ENCODE measurements at regions not wholly inside any gene's neighbourhood (a gene's known extent, or its start where the extent isn't known, plus 50 kb on each side); places are given as distances from the start of the nearest gene placed in this dataset.

- DNase-seq = no peak
These were observed 272.0 kb upstream of the GNAI1 start for GRCh38 chr7:79862447-79863210.

- DNase-seq = no peak
These were observed 279.5 kb upstream of the GNAI1 start for GRCh38 chr7:79855172-79855571.

DNA sequence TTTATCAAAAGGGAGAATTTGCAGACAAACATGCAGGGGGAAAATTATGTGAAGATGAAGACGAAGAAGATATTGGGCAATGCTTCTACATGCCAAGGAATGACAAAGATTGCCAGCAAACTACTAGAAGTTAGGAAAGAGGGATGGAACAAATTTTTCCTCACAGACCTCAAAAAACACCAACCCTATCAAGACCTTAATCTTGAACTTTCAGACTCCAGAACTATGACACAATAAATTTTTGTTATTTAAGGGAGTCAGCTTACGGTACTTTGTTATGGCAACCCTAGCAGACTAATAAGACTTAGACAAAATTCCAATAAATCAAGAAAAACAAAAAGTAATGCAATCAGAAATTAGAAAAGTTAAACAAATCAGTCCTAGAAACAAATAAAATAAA is 280.0 kb upstream of the GNAI1 start:
- no peak for DNase-seq

DNA sequence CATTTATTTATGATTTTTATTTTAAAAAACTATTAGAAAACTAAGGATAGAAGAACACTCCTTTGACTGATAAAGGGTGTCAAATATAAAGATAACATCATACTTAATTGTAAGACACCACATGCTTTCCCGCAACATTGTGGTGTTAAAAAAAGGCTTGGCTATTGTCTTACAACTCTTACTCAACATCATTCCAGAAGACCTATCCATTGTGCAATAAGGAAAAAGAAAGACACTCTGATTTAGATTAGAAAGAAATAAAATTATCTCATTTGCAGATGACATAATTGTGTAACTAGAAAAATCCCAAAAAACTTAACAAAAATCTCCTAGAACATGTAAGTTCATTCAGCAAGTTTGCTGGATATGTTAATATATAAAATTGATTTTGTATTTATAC is 296.7 kb upstream of the GNAI1 start:
- DNase-seq = no peak

- DNase-seq = no peak
These were observed 301.0 kb upstream of the GNAI1 start for GRCh38 chr7:79833616-79834015.

DNA sequence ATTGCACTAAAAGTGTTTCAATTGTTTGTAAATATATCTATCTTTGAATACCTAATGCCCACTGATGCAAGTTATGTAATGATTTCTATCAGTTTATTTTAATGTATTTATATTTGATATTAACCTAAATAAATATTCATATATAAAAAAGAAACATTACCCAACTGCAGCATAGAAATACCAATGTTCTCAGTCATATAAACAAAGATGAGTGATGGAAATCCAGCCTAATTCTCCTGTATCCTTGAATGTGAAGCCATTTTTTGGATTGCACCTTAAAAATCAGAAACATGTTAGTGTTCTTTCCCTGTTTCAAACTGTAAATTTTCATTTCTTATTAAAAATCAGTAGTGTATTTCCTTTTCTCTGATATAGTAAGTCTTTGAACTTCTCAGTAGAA is 305.8 kb upstream of the GNAI1 start:
- no peak for DNase-seq

- DNase-seq = no peak
These were observed 311.2 kb upstream of the GNAI1 start for GRCh38 chr7:79823246-79823951.

DNA sequence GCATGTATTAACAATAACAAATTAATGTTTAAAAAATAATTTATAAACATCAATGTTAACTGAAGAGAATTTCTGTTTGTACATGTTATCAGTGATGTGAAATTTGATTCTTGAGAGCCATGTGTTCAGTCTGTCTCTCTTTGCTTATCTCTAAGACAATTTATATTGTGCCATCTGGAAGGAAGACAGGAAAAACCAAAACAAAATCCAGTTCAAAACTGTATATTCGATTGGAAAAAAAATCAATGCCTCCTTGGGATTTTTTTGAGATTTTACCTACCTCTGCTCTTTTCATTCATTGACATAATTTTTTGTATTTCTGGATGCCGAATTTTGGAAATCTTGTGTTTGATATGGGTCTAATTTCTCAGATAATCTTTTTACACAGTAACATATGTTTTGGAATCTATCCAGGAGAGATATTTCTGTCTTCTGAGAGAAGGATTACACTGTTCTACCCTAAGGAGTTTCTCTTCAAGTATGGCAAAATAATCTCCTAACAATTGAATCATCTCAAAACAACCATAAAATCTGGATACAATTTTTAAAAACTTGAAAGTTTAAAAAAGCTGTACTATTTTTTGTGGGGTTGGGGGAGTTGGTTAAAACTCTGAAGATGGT is 311.9 kb upstream of the GNAI1 start:
- DNase-seq = no peak

DNA sequence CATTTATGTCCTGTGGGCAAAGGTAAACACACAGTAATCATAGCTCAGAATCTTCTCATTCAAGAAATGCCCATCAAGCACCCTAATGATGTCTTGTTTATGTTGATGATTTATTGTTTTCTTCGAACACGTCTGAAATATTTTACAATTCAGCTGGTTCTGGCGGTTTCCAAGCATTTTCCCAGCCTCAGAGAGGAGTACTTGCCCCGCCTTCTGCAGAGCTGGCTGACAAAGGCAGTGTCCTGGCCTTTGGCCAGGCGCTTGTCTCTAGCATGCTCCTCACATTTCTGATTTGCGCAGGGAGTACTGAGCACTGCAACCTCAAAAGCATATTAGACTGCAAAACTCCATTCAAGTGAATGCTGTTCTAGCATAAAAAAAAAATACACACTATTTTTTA is 314.2 kb upstream of the GNAI1 start:
- DNase-seq = no peak

DNA sequence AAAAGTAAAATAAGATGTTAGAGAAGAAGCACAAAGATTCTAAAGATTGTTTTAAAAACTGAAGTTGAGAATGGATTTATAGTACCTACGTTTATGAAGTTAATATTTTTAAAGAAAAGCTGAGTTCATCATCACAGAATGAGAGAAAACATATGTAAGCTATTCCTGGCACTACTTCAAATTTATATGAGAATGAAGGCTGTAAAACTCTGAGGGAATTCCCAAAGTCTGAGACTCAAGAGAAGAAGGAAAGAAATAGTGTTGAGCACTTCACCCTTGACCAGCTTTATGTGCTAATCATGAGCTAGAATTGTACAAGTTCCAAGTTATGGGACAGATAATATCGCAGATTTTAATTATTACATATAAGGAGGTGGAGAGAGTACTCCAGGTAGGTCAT is 323.7 kb upstream of the GNAI1 start:
- DNase-seq = no peak

- no peak for DNase-seq
These were observed 328.4 kb upstream of the GNAI1 start for GRCh38 chr7:79806161-79806734.

DNA sequence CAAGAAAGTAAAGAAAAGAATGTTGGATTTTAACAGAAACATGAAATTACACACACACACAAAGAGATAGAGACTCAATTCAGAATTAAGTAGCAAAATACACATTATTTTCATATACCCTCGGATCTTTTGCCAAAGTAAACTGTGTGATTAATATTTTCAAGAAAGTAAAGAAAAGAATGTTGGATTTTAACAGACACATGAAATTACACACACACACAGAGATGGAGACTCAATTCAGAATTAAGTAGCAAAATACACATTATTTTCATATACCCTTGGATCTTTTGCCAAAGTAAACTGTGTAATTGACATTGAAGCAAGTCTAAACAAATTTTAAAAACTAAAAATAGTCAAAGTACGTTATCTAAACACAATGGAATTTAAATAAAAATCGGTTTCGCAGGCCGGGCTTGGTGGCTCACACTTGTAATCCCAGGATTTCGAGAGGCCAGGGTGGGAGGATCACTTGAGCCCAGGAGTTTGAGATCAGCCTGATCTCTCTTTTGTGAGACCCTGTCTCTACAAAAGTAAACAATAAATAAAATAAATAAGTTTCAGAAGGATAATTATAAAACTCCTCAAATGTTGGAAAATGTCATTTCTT is 337.3 kb upstream of the MAGI2 start:
- no peak for DNase-seq

DNA sequence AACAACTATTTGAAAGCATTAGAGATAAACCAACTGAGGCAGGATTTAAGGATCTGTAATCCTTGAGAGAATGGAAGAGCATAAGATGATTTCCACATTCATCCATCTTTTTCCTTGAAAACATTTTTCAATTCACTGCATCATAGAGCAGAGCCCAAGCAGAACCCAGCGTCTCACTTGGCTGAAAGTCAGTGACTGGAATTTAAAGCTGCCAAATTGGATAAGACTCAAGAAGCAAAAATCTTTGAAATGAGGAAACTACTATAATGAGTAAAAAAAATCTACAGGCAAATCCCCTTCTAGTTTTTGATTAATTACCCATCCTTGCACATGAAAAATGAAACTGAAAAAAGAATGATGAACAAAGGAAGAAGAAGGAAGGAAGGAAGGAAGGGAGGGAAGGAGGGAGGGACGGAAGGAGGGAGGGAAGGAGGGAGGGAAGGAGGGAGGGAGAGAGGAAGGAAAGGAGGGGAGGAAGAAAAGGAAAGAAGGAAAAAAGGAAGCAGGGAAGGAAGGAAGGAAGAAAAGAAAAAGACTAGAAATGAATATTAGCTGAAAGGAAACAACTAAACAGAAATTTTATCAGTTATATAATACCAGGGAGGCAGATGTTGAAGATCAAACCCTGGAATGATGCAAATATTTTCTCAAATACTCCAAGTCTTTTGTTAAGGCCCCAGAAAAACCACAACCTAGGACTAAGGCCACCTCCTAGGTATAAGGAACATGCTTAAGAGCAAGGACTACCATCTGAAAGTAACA is 336.3 kb upstream of the MAGI2 start:
- no peak for DNase-seq

DNA sequence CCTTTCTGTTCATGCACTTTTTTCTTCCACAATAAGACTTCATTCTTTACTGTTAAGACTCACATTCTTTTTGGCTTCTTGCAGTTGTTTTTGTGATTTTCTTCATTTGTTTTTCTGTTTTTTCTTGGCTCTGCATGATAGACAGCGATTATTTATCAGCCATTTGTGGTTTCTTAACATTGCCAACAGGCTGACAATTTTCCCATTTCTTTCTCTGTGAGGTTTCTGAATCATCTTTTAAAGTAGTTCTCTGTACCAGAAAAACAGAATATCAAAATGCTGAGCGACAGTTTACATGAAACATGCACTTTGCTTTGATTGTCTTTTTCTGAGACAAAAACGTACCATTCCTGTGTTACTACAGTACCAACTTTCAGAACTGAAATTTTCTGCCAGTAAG is 334.2 kb upstream of the MAGI2 start:
- no peak for DNase-seq

DNA sequence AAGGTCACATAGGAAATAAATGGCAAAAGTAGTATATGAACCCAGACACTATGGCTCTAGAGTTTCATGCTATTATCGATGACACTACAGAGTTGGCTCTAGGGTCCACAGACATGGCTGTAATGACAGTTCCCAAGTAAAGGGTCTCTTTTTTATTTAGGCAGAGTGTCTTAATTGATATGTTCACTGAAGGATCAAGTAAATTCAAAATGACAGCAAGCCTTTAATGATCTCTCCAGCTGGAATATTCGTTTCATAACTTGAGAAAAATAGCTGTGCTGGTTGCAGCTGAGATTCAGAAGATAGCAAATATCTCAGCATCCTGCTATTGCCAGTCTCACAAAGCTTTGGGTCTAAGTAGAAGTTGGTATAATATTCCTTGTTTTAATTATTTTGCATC is 333.6 kb upstream of the MAGI2 start:
- no peak for DNase-seq

GRCh38 chr7:79786187-79786586 is 332.7 kb upstream of the MAGI2 start:
- no peak for DNase-seq

- no peak for DNase-seq
These were observed 332.1 kb upstream of the MAGI2 start for GRCh38 chr7:79785556-79785955.

- DNase-seq = no peak
These were observed 329.4 kb upstream of the MAGI2 start for GRCh38 chr7:79782906-79783305.

DNA sequence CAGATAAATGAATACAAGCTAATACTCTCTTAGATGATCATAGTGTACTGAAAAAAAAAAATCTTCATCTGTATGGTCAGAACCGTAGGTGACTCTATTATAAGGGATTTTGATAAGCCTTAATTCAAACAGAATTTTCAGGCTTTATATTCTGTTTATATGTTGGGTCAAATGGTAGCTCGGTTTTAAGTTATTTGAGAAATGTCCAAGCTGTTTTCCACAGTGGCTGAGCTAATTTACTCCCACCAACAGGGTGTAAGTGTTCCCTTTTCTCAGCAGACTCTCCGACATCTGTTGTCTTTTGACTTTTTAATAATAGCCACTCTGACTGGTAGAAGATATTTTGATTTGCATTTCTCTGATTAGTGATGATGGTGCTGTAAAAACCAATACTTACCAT is 328.8 kb upstream of the MAGI2 start:
- DNase-seq = no peak

GRCh38 chr7:79781716-79782115 is 328.2 kb upstream of the MAGI2 start:
- DNase-seq = no peak

DNA sequence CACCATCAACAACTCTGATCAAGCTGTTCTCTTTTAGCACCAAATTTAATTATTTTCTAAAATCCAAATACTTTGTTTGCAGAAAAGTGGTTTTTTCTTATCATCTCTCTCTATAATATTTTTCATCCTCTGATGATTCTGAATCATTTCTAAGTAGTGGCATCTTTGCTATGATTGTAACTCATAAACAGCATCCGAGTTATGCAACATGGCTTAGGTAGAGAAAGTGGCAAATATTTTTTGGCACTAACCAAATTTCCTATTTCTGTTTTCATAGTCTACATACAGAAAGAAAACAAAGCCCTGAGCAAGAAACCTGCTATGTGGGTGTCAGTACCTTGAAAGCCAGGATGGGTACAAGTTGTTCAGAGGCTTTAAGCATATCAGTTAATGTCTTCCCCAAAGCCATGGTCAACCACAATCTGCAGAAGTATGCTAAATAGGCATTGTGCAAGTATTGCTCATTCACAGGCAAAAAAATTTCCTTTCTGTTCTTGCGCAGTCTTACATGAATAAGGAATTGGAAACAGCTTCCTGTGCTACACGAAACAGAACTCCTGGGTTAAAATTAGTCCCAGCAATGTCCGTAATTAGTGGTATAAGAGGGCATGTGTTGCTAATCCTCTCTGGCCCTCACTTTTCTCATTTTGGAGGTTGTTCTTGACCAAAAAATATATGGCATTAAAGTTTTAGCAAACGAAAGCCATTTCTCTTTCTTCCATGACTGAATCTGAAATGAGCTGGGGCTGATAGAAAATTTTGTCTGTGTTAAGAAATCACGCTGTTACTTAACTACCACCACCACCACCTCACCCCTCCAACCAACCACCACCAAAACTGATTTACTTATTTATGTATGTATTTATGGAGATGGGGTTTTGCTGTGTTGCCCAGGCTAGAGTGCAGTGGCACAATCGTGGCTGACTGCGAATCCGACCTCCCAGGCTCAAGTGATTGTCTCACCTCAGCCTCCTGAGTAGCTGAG is 325.6 kb upstream of the MAGI2 start:
- no peak for DNase-seq
